ENCODE measurements at regions not wholly inside any gene's neighbourhood (a gene's known extent, or its start where the extent isn't known, plus 50 kb on each side); places are given as distances from the start of the nearest gene placed in this dataset.

GRCh38 chr20:39359981-39360620 is 398.0 kb downstream of the DHX35 start:
- no peak for DNase-seq (ENCODE audit: low spot score)
- Histone ChIP-seq H2AFZ (ENCODE audit: low read length) (no peak overlapping the region), H3K4me2 (ENCODE audit: insufficient read depth, low read length, poor library complexity, severe bottlenecking) (no peak overlapping the region), H3K27ac (replicated peaks; ENCODE audit: low read length) (no peak overlapping the region), H3K4me1 (ENCODE audit: control insufficient read depth in 2 of 2, insufficient read depth in 1 of 2, low read depth in 1 of 2, low read length in 2 of 2) (no peaks in the 10 kb centered on the region), H3K36me3 (replicated peaks in 1 of 2; ENCODE audit: control insufficient read depth in 2 of 2, insufficient read depth in 2 of 2, low read length in 2 of 2) (no peaks in the 10 kb centered on the region), H3K14ac (ENCODE audit: low read length) (no peak overlapping the region), H2BK15ac (ENCODE audit: low read length) (no peak overlapping the region), H3K27me3 (ENCODE audit: control insufficient read depth in 3 of 3, insufficient read depth in 3 of 3, low read depth in 1 of 3, low read length in 3 of 3) (peaks cover 0 to 3% (median 0%) of the 10 kb centered on the region in 3 experiments), H3K9me3 (replicated peaks in 1 of 2; ENCODE audit: control insufficient read depth in 2 of 2, insufficient read depth in 1 of 2, low read depth in 1 of 2, low read length in 2 of 2) (no peaks in the 10 kb centered on the region), H3K18ac (ENCODE audit: low read length) (no peak overlapping the region), H3K23ac (ENCODE audit: low read depth, low read length, poor library complexity) (no peak overlapping the region), H3K4ac (ENCODE audit: low read length) (no peak overlapping the region), H3K4me3 (ENCODE audit: low read length in 2 of 2) (no peak overlapping the region), H4K8ac (ENCODE audit: low read depth, low read length) (no peak overlapping the region), H4K91ac (ENCODE audit: low read depth, low read length, poor library complexity) (no peak overlapping the region), H2BK12ac (ENCODE audit: low read length) (no peak overlapping the region), H2AK5ac (ENCODE audit: low read depth, low read length) (no peak overlapping the region), H3K9ac (ENCODE audit: low read depth, low read length, poor library complexity) (no peak overlapping the region), H3K79me1 (ENCODE audit: low read depth, low read length) (no peaks in the 10 kb centered on the region), H2BK5ac (ENCODE audit: low read length) (no peak overlapping the region), H2BK120ac (ENCODE audit: low read depth, low read length) (no peak overlapping the region)
- WGBS, 2 donors (ENCODE audit: extremely low coverage in 2 of 2, insufficient read length in 2 of 2, insufficient replicate concordance in 1 of 2): no CpG with 5 or more reads among the region's 4 CpGs

DNA sequence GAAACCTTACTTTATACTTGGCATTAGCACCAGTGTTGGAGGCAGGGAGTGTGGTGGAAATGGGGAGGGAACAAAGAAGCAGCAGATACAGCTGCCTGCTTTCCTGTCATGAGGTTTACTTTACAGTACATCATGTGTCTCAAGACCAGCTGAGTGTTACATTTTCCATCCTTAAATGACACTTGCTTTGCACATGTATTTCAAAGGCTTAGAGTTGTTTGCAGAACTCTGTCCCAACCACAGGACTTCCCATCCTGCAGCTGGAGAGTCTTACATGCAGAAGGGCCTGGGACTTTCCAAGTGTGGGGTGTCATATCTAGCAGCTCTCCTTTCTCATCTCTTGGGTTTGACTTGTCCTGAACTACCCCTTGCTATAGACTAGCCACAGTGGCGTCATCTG is 395.9 kb downstream of the DHX35 start:
- Histone ChIP-seq H3K23ac (ENCODE audit: low read depth, low read length, poor library complexity) (no peak overlapping the region), H3K18ac (ENCODE audit: low read length) (no peak overlapping the region), H2AFZ (ENCODE audit: low read length) (no peak overlapping the region), H2BK120ac (ENCODE audit: low read depth, low read length) (no peak overlapping the region), H2AK5ac (ENCODE audit: low read depth, low read length) (no peak overlapping the region), H3K9me3 (replicated peaks in 1 of 2; ENCODE audit: control insufficient read depth in 2 of 2, insufficient read depth in 1 of 2, low read depth in 1 of 2, low read length in 2 of 2) (no peaks in the 10 kb centered on the region), H4K8ac (ENCODE audit: low read depth, low read length) (no peak overlapping the region), H3K4me3 (ENCODE audit: low read length in 2 of 2) (no peak overlapping the region), H3K4me2 (ENCODE audit: insufficient read depth, low read length, poor library complexity, severe bottlenecking) (no peak overlapping the region), H3K27me3 (ENCODE audit: control insufficient read depth in 3 of 3, insufficient read depth in 3 of 3, low read depth in 1 of 3, low read length in 3 of 3) (peaks cover 0 to 3% (median 0%) of the 10 kb centered on the region in 3 experiments), H3K9ac (ENCODE audit: low read depth, low read length, poor library complexity) (no peak overlapping the region), H2BK15ac (ENCODE audit: low read length) (no peak overlapping the region), H3K36me3 (replicated peaks in 1 of 2; ENCODE audit: control insufficient read depth in 2 of 2, insufficient read depth in 2 of 2, low read length in 2 of 2) (no peaks in the 10 kb centered on the region), H3K4ac (ENCODE audit: low read length) (no peak overlapping the region), H2BK12ac (ENCODE audit: low read length) (no peak overlapping the region), H3K79me1 (ENCODE audit: low read depth, low read length) (no peaks in the 10 kb centered on the region), H3K14ac (ENCODE audit: low read length) (no peak overlapping the region), H3K4me1 (ENCODE audit: control insufficient read depth in 2 of 2, insufficient read depth in 1 of 2, low read depth in 1 of 2, low read length in 2 of 2) (no peaks in the 10 kb centered on the region), H4K91ac (ENCODE audit: low read depth, low read length, poor library complexity) (no peak overlapping the region), H3K27ac (replicated peaks; ENCODE audit: low read length) (no peak overlapping the region), H2BK5ac (ENCODE audit: low read length) (no peak overlapping the region)
- no CpG with 5 or more reads among the region's 1 CpG for WGBS, 2 donors (ENCODE audit: extremely low coverage in 2 of 2, insufficient read length in 2 of 2, insufficient replicate concordance in 1 of 2)
- DNase-seq (ENCODE audit: low spot score): no peak

DNA sequence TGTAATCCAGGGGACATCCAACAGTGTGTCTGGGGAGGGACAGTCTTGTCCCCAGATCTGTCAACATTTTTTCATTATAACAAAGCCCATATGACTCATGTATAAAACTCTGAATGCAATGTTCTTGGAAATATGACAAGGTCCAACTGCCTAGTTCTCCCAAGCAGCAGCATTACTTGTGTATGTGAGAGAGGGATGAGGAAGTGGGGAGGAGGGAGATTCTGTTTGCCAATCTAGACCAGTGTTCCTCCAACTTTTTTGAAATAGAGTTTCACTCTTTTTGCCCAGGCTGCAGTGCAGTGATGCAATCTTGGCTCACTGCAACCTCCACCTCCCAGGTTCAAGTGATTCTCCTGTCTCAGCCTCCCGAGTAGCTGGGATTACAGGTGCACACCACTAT is 394.8 kb downstream of the DHX35 start:
- H2AFZ ChIP-seq (ENCODE audit: low read length): no peak overlapping the region
- H3K4me1 ChIP-seq (ENCODE audit: control insufficient read depth in 2 of 2, insufficient read depth in 1 of 2, low read depth in 1 of 2, low read length in 2 of 2): no peaks in the 10 kb centered on the region
- no CpG with 5 or more reads among the region's 1 CpG for WGBS, 2 donors (ENCODE audit: extremely low coverage in 2 of 2, insufficient read length in 2 of 2, insufficient replicate concordance in 1 of 2)
- H3K9me3 ChIP-seq (replicated peaks in 1 of 2; ENCODE audit: control insufficient read depth in 2 of 2, insufficient read depth in 1 of 2, low read depth in 1 of 2, low read length in 2 of 2): no peaks in the 10 kb centered on the region
- no peak overlapping the region for H3K4me3 ChIP-seq (ENCODE audit: low read length in 2 of 2)
- no peak overlapping the region for H2BK120ac ChIP-seq (ENCODE audit: low read depth, low read length)
- H3K79me1 ChIP-seq (ENCODE audit: low read depth, low read length): no peaks in the 10 kb centered on the region
- H3K27me3 ChIP-seq (ENCODE audit: control insufficient read depth in 3 of 3, insufficient read depth in 3 of 3, low read depth in 1 of 3, low read length in 3 of 3): peaks cover 0 to 2% (median 0%) of the 10 kb centered on the region in 3 experiments
- no peak overlapping the region for H2BK15ac ChIP-seq (ENCODE audit: low read length)
- no peak overlapping the region for H2AK5ac ChIP-seq (ENCODE audit: low read depth, low read length)
- no peak overlapping the region for H3K4ac ChIP-seq (ENCODE audit: low read length)
- no peak overlapping the region for H4K8ac ChIP-seq (ENCODE audit: low read depth, low read length)
- H3K4me2 ChIP-seq (ENCODE audit: insufficient read depth, low read length, poor library complexity, severe bottlenecking): no peak overlapping the region
- no peak overlapping the region for H3K27ac ChIP-seq (replicated peaks; ENCODE audit: low read length)
- H4K91ac ChIP-seq (ENCODE audit: low read depth, low read length, poor library complexity): no peak overlapping the region
- H3K36me3 ChIP-seq (replicated peaks in 1 of 2; ENCODE audit: control insufficient read depth in 2 of 2, insufficient read depth in 2 of 2, low read length in 2 of 2): no peaks in the 10 kb centered on the region
- H3K23ac ChIP-seq (ENCODE audit: low read depth, low read length, poor library complexity): no peak overlapping the region
- H2BK12ac ChIP-seq (ENCODE audit: low read length): no peak overlapping the region
- H3K9ac ChIP-seq (ENCODE audit: low read depth, low read length, poor library complexity): no peak overlapping the region
- DNase-seq (ENCODE audit: low spot score): no peak
- H2BK5ac ChIP-seq (ENCODE audit: low read length): no peak overlapping the region
- no peak overlapping the region for H3K18ac ChIP-seq (ENCODE audit: low read length)
- H3K14ac ChIP-seq (ENCODE audit: low read length): no peak overlapping the region

DNA sequence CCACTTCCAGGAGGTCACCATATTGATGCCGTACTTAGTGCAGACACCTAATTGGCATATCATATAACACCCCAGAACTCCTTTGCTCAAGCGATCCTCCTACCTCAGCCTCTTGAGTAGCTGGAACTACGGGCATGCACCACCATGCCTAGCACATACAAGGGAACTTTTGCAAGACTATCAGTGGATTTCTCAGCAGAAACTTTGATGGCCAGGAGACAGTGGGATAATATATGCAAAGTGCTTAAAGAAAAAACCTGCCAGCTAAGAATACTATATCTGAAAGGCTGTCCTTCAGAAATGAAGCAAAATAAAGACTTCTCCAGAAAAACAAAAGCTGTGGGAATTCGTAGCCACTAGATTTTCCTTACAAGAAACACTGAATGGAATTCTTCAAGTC is 387.1 kb downstream of the DHX35 start:
- peaks cover 0 to 2% (median 0%) of the 10 kb centered on the region in 3 experiments for H3K27me3 ChIP-seq (ENCODE audit: control insufficient read depth in 3 of 3, insufficient read depth in 3 of 3, low read depth in 1 of 3, low read length in 3 of 3)

More for the DNA sequence above, 387.1 kb downstream of the DHX35 start:
- Histone ChIP-seq H3K27ac (replicated peaks; ENCODE audit: low read length) (no peak overlapping the region), H2BK5ac (ENCODE audit: low read length) (no peak overlapping the region), H4K91ac (ENCODE audit: low read depth, low read length, poor library complexity) (no peak overlapping the region), H2BK12ac (ENCODE audit: low read length) (no peak overlapping the region), H3K36me3 (replicated peaks in 1 of 2; ENCODE audit: control insufficient read depth in 2 of 2, insufficient read depth in 2 of 2, low read length in 2 of 2) (peaks cover 0 to 4% of the 10 kb centered on the region in 2 donors), H2AFZ (ENCODE audit: low read length) (no peak overlapping the region), H2BK120ac (ENCODE audit: low read depth, low read length) (no peak overlapping the region), H3K9ac (ENCODE audit: low read depth, low read length, poor library complexity) (no peak overlapping the region), H3K18ac (ENCODE audit: low read length) (no peak overlapping the region), H3K23ac (ENCODE audit: low read depth, low read length, poor library complexity) (no peak overlapping the region), H3K79me1 (ENCODE audit: low read depth, low read length) (no peaks in the 10 kb centered on the region), H3K4me2 (ENCODE audit: insufficient read depth, low read length, poor library complexity, severe bottlenecking) (no peak overlapping the region), H3K14ac (ENCODE audit: low read length) (no peak overlapping the region), H3K4ac (ENCODE audit: low read length) (no peak overlapping the region), H3K4me1 (ENCODE audit: control insufficient read depth in 2 of 2, insufficient read depth in 1 of 2, low read depth in 1 of 2, low read length in 2 of 2) (no peaks in the 10 kb centered on the region), H3K4me3 (ENCODE audit: low read length in 2 of 2) (no peak overlapping the region), H4K8ac (ENCODE audit: low read depth, low read length) (no peak overlapping the region), H3K9me3 (replicated peaks in 1 of 2; ENCODE audit: control insufficient read depth in 2 of 2, insufficient read depth in 1 of 2, low read depth in 1 of 2, low read length in 2 of 2) (peaks cover 0 to 12% of the 10 kb centered on the region in 2 donors), H2BK15ac (ENCODE audit: low read length) (no peak overlapping the region), H2AK5ac (ENCODE audit: low read depth, low read length) (no peak overlapping the region)
- DNase-seq (ENCODE audit: low spot score): no peak
- WGBS, 2 donors (ENCODE audit: extremely low coverage in 2 of 2, insufficient read length in 2 of 2, insufficient replicate concordance in 1 of 2): no CpG with 5 or more reads among the region's 4 CpGs

Measured in neuronal stem cell (in vitro differentiated cells).